RWPE1 (cell line): ENCODE measurements at regions not wholly inside any gene's neighbourhood (a gene's known extent, or its start where the extent isn't known, plus 50 kb on each side); places are given as distances from the start of the nearest gene placed in this dataset.
"Not testable (repeated sequence)": the region's sequence is repeated elsewhere in the genome, so short reads cannot be mapped to it uniquely, and the experiment has no call there.

ENCODE experiments used
- CTCF ChIA-PET: fragments of 350-600 bp; sonication (Branson Sonifier 250); formaldehyde crosslinking; extraction: SDS; loops from one replicate; lab custom pipeline; 2021; lab: Yijun Ruan, JAX
- POLR2A ChIA-PET: fragments of 400-600 bp; formaldehyde crosslinking; extraction: SDS; loops from one replicate; lab custom pipeline; 2020; ENCODE audit warnings: antibody characterized with exemption; ENCODE audit not compliant: low non-redundant PET; lab: Yijun Ruan, JAX
- DNase-seq: peaks from one replicate; pipeline ENCODE4 v3.0.0; 2012; ENCODE audit warnings: low spot score
- H3K27ac ChIP-seq: fragments of 450-650 bp; 2 replicates; pipeline ENCODE4 v1.5.1; 2017
- TF ChIP-seq, protein P1 (sequence below): fragments of 450-650 bp; conservative IDR thresholded peaks from 2 replicates; pipeline ENCODE4 v1.5.1; 2017; ENCODE audit warnings: low read depth, mild to moderate bottlenecking

DNA sequence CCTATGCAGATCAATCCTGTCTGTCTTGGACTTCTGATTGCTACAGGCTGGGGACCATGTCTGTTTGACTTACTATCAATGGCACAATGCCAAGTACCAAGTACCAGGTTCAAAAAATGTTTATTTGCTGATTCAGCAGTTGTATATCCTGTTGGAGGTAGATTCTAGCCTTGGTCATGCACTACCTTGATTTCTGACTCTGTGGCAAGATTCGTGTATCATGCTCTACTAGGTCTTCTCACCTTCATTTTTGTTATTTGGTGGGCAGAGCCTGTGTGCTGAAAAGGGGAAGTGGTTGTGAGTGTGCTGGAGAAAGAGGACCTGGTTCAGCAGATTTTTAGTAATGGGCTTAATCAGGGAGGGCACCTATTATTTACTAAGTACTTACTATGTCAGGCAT, 192.4 kb upstream of the MYLIP start:
- CTCF ChIA-PET: no interaction called here
- no peak for DNase-seq

DNA sequence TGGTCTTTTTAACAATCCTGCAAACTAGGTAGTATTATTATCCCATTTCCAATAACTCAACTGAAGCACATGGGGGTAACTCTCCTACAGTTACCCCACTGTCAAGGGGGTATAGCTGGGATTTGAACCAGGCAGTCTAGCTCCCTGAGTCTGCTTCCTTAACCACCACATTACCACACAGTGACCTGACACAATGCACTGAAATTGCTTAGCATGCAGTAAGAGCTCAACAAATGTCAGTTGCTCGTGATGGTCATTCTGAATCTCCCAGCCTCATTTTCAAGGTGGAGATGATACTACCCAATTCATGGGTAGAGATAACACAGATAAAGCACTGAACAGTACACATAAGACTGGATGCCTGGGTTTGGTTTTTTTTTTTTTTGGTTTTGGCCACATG, 193.2 kb upstream of the MYLIP start:
- CTCF ChIA-PET: interaction anchor here (0.6 kb wide), 1 partner anchor 23 kb away, joined by 5 read pairs; no protein-coding TSS in a partner anchor
- DNase-seq: no peak
- TF ChIP-seq, protein P1, sequence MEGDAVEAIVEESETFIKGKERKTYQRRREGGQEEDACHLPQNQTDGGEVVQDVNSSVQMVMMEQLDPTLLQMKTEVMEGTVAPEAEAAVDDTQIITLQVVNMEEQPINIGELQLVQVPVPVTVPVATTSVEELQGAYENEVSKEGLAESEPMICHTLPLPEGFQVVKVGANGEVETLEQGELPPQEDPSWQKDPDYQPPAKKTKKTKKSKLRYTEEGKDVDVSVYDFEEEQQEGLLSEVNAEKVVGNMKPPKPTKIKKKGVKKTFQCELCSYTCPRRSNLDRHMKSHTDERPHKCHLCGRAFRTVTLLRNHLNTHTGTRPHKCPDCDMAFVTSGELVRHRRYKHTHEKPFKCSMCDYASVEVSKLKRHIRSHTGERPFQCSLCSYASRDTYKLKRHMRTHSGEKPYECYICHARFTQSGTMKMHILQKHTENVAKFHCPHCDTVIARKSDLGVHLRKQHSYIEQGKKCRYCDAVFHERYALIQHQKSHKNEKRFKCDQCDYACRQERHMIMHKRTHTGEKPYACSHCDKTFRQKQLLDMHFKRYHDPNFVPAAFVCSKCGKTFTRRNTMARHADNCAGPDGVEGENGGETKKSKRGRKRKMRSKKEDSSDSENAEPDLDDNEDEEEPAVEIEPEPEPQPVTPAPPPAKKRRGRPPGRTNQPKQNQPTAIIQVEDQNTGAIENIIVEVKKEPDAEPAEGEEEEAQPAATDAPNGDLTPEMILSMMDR: no peak
- POLR2A ChIA-PET: no interaction called here
- no peak overlapping the region for H3K27ac ChIP-seq

More for the DNA sequence above, 192.4 kb upstream of the MYLIP start:
- POLR2A ChIA-PET: no interaction called here
- TF ChIP-seq, protein P1: no peak
- H3K27ac ChIP-seq: no peak overlapping the region

DNA sequence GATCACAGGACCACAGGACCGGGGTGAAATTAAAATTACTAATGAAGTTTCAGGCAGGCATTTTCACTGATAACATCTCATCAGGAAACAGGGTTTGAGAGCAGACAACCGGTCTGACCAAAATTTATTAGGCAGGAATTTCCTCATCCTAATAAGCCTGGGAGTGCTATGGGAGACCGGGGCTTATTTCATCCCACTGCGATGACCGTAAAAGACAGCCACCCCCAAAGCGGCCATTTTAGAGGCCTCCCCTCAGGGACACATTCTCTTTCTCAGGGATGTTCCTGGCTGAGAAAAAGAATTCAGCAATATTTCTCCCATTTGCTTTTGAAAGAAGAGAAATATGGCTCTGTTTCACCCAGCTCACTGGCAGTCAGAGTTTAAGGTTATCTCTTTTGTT, 197.2 kb upstream of the MYLIP start:
- DNase-seq, POLR2A ChIA-PET, H3K27ac ChIP-seq, CTCF ChIA-PET: not testable (repeated sequence)

- CTCF ChIA-PET: no interaction called here
- TF ChIP-seq, protein P1: no peak
- no peak overlapping the region for H3K27ac ChIP-seq
- POLR2A ChIA-PET: no interaction called here
- DNase-seq: no peak
Measured at GRCh38 chr6:15930207-15930606, 198.7 kb upstream of the MYLIP start.

- ChIA-PET POLR2A (no interaction called here), CTCF (interaction anchor here (0.6 kb wide), 1 partner anchor 24 kb away, joined by 3 read pairs; no protein-coding TSS in a partner anchor)
- DNase-seq: no peak
- TF ChIP-seq, protein P1: no peak
- no peak overlapping the region for H3K27ac ChIP-seq
Measured at GRCh38 chr6:15929685-15930084, 199.2 kb upstream of the MYLIP start.

DNA sequence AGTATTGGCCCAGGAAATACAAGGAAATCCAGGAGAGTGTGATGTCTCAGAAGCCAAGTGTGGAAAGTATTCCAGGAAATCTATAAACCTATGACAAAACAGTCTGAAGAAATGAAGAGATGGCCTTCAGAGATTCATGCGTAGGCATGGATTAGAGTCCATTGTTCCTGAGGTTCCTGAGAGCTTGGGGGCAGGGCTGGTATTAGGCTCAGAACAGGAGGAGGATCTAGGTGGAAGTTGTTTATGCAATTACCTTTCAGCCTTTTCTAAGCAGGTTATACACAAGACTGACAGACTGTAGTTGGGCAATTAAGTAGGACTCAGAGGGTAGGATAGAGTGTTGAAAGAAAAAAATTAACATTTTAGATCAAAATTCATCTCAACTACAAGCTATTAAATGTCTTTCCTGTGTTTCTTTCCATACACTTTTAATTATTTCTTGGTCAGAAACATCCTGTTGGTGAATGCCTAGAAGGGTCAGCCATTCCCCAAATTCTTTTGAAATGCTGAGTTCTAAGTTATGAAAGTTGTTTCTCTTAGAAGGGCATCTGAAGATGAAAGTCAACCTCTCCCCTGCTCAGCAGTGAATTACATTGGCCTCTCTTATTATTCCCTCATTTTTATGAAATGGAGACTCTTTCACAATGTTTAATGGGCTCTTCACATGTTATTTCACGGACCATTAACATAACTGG, 201.2 kb upstream of the MYLIP start:
- ChIA-PET CTCF (interaction anchor here (0.6 kb wide), 1 partner anchor 52 kb away, joined by 3 read pairs; no protein-coding TSS in a partner anchor), POLR2A (no interaction called here)
- TF ChIP-seq, protein P1: no peak
- H3K27ac ChIP-seq: no peak overlapping the region
- DNase-seq: no peak

DNA sequence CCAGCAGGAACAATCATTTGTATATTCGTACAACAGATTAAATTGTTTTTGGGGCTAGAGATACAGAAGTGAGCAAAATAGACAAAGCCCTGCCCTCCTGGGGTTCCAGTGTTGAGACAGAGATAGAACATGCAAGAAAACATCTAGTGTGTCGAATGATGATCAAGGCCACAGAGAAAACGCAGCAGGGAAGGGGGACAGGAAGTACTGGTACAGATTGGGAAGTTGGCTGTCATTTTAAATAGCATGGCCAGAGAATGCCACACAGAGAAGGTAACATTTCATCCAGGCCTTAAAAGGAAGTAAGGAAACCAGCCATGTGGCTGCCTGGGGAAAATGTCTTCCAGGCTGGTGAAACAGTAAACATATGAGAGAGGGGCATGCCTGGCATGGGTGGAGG, 202.6 kb upstream of the MYLIP start:
- ChIA-PET POLR2A (no interaction called here), CTCF (no interaction called here)
- TF ChIP-seq, protein P1: no peak
- no peak overlapping the region for H3K27ac ChIP-seq
- DNase-seq: no peak
